ENCODE measurements at regions not wholly inside any gene's neighbourhood (a gene's known extent, or its start where the extent isn't known, plus 50 kb on each side); places are given as distances from the start of the nearest gene placed in this dataset.

DNA sequence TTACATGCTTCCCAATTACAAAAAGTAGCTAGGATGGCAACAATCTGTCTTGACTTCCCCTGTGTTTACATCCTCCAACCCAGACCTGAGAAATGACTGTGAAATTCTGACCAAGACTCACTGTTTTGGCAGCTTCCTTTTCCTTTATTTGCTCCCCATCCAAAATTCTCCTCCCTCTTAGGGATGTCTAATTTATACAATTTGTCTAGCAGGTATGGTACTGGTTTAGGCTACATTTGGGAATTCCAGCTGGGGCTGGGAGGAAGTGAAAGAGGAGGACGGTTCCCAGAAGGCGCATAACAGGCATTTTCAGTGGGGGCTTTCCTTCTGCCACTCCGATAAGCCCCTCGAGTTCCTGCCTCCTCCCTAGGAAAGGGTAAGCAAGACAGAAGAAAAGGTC, 231.5 kb upstream of the BTBD3 start:
- 63% methylated on average over 4 of the region's 4 CpGs; no CpG with 5 or more reads in 1 of the 2 experiments for WGBS, 2 experiments (ENCODE audit: extremely low coverage in 1 of 2, insufficient coverage in 1 of 2, insufficient read length in 1 of 2, insufficient replicate concordance in 2 of 2, low coverage in 1 of 2, low lambda C conversion rate in 2 of 2, missing lambda C conversion rate in 1 of 2)
- Histone ChIP-seq H3K27me3 (replicated peaks in 1 of 4; ENCODE audit: control insufficient read depth in 3 of 4, extremely low read depth in 1 of 4, insufficient read depth in 3 of 4, low read length in 3 of 4) (peaks cover 5 to 20% (median 14%) of the 10 kb centered on the region in 4 experiments; a peak in 6 of 7 replicates), H2BK15ac (ENCODE audit: low read length) (no peak overlapping the region), H3K36me3 (ENCODE audit: control insufficient read depth in 2 of 4, insufficient read depth in 4 of 4, low read length in 3 of 4) (no peaks in the 10 kb centered on the region), H4K5ac (ENCODE audit: insufficient read length, low read depth, low read length) (no peak overlapping the region), H3K56ac (replicated peaks; ENCODE audit: insufficient read length, low read depth, low read length) (no peak overlapping the region), H3K18ac (ENCODE audit: extremely low read depth, low read length) (no peak overlapping the region), H2BK12ac (ENCODE audit: low read depth, low read length) (no peak overlapping the region), H3K9ac (replicated peaks in 1 of 4; ENCODE audit: extremely low read depth in 1 of 4, low read depth in 3 of 4, low read length in 3 of 4) (no peak overlapping the region), H4K8ac (ENCODE audit: extremely low read depth, insufficient read depth, low read length) (no peak overlapping the region), H3K79me2 (ENCODE audit: control insufficient read depth in 1 of 2, insufficient read depth in 2 of 2, low read length in 2 of 2) (no peaks in the 10 kb centered on the region), H2AK5ac (ENCODE audit: low read depth, low read length) (no peak overlapping the region), H3K9me3 (ENCODE audit: insufficient read depth in 2 of 2, low read depth in 1 of 2, low read length in 1 of 2) (no peaks in the 10 kb centered on the region), H4K91ac (replicated peaks; ENCODE audit: insufficient read length, low read length) (no peak overlapping the region), H3K79me1 (ENCODE audit: low read depth, low read length) (no peaks in the 10 kb centered on the region), H3K4me2 (ENCODE audit: insufficient read depth in 1 of 2, low read depth in 2 of 2, low read length in 2 of 2) (peak overlapping the region; percentile 67 to 71; a peak in 3 of 4 replicates), H3K27ac (ENCODE audit: low read depth, low read length) (no peak overlapping the region), H3K4me1 (replicated peaks in 1 of 4; ENCODE audit: control insufficient read depth in 3 of 4, insufficient read depth in 4 of 4, low read length in 3 of 4) (peaks cover 0 to 4% (median under 1%) of the 10 kb centered on the region in 4 experiments; a peak in 4 of 7 replicates), H2BK120ac (replicated peaks; ENCODE audit: low read depth, low read length) (no peak overlapping the region), H2BK5ac (ENCODE audit: low read depth, low read length) (no peak overlapping the region), H3K4me3 (ENCODE audit: extremely low read depth in 1 of 4, insufficient read depth in 2 of 4, low read depth in 3 of 4, low read length in 4 of 4) (peak overlapping the region in 3 of 4 experiments; percentile 39 to 56 (median 55); a peak in 5 of 8 replicates), H2BK20ac (ENCODE audit: low read length) (no peak overlapping the region), H3K14ac (ENCODE audit: insufficient read length) (no peak overlapping the region), H3K23ac (ENCODE audit: insufficient read length) (no peak overlapping the region), H3K23me2 (ENCODE audit: low read depth, low read length) (peaks cover 6% of the 10 kb centered on the region; the same call in 1 of the 2 replicates), H4K20me1 (replicated peaks in 1 of 2; ENCODE audit: control insufficient read depth in 1 of 2, insufficient read depth in 2 of 2, low read length in 2 of 2) (no peaks in the 10 kb centered on the region), H3K4ac (replicated peaks; ENCODE audit: insufficient read length, low read depth, low read length) (no peak overlapping the region), H2AFZ (ENCODE audit: low read length) (no peak overlapping the region)
- CTCF ChIA-PET (ENCODE audit: partially characterized antibody), result interaction anchor here (1.4 to 1.8 kb wide), 2 partner anchors 10 kb away, joined by 3 to 5 read pairs; no protein-coding TSS in a partner anchor
- POLR2A ChIA-PET (ENCODE audit: partially characterized antibody), result no interaction called here
- DNase-seq (ENCODE audit: low read depth in 1 of 2, low spot score in 2 of 2) (no peak), FAIRE-seq (no peak)
- TF ChIP-seq RNF2 (IDR thresholded peaks at IDR 0.05; ENCODE audit: borderline replicate concordance, low read depth, low read length, missing control alignments, poor library complexity, severe bottlenecking), result no peak
- TF ChIP-seq GTF2F1 (IDR thresholded peaks at IDR 0.05; ENCODE audit: borderline replicate concordance, low read depth, low read length), result no peak
- no peak for TF ChIP-seq EGR1 (IDR thresholded peaks at IDR 0.05; ENCODE audit: borderline replicate concordance, low read depth, low read length)
- TF ChIP-seq FOSL1 (IDR thresholded peaks at IDR 0.05; ENCODE audit: insufficient read depth, low read depth, low read length), result no peak
- TF ChIP-seq CREB1 (IDR thresholded peaks at IDR 0.05), result no peak
- no peak for TF ChIP-seq TBP (IDR thresholded peaks at IDR 0.05; ENCODE audit: low read depth, low read length)
- TF ChIP-seq POLR2AphosphoS5 (IDR thresholded peaks at IDR 0.05; ENCODE audit: low read depth, low read length), result no peak
- TF ChIP-seq SAP30 (IDR thresholded peaks at IDR 0.05; ENCODE audit: insufficient read depth, insufficient replicate concordance, low read length), result no peak
- no peak for TF ChIP-seq SP2 (IDR thresholded peaks at IDR 0.05; ENCODE audit: low read length)
- TF ChIP-seq SRF (IDR thresholded peaks at IDR 0.05; ENCODE audit: low read depth, low read length), result no peak
- TF ChIP-seq KDM4A (IDR thresholded peaks at IDR 0.05; ENCODE audit: low read depth, low read length, severe bottlenecking), result no peak
- TF ChIP-seq CHD1 (IDR thresholded peaks at IDR 0.05; ENCODE audit: low read depth, low read length), result no peak
- no peak for TF ChIP-seq BACH1 (IDR thresholded peaks at IDR 0.05; ENCODE audit: low read length)

Data from H1 (cell line).